Transverse colon (tissue), 4 donors: ENCODE measurements at regions not wholly inside any gene's neighbourhood (a gene's known extent, or its start where the extent isn't known, plus 50 kb on each side); places are given as distances from the start of the nearest gene placed in this dataset.

Source experiments
- DNase-seq: peaks from one replicate; pipeline ENCODE4 v3.0.0-alpha.2; 2019
- H3K27ac ChIP-seq, 4 donors: fragments of 200-600 bp; sonication (generic); 2 replicates each; pipeline ENCODE4 v1.5.1; 2016 to 2018; ENCODE audit warnings: inconsistent platforms in 4 of 4
- H3K27me3 ChIP-seq: fragments of 200-600 bp; sonication (generic); 2 replicates; pipeline ENCODE4 v1.5.1; 2017; ENCODE audit warnings: inconsistent platforms
- H3K36me3 ChIP-seq, 4 donors: fragments of 200-600 bp; sonication (generic); 2 replicates each; pipeline ENCODE4 v1.5.1; 2017 to 2019; ENCODE audit warnings: inconsistent platforms in 4 of 4
- H3K4me1 ChIP-seq, 4 donors: fragments of 200-600 bp; sonication (generic); 2 replicates each; pipeline ENCODE4 v1.5.1; 2017 to 2020; ENCODE audit warnings: inconsistent platforms in 4 of 4
- H3K4me3 ChIP-seq, 4 donors: fragments of 200-600 bp; sonication (generic); 1 replicate in 1 of 4; 2 replicates in 3 of 4; pipeline versions ENCODE4 v1.5.1 to v1.6.1; 2017 to 2019; ENCODE audit warnings: inconsistent platforms in 4 of 4
- H3K9me3 ChIP-seq, 2 donors: fragments of 200-600 bp; sonication (generic); 2 replicates each; pipeline ENCODE4 v1.5.1; 2017 to 2019; ENCODE audit warnings: inconsistent platforms in 2 of 2
- EP300 ChIP-seq: sonication (generic); formaldehyde crosslinking; IDR thresholded peaks from one replicate; pipeline ENCODE4 v1.6.1; 2017; ENCODE audit warnings: antibody characterized with exemption, low read depth
- POLR2A ChIP-seq: fragments of 450-650 bp; IDR thresholded peaks from one replicate; pipeline ENCODE4 v1.6.1; 2016; ENCODE audit warnings: antibody characterized with exemption, mild to moderate bottlenecking, moderate library complexity
- POLR2AphosphoS5 ChIP-seq, 3 donors: sonication (generic); formaldehyde crosslinking; IDR thresholded peaks; one replicate each; pipeline ENCODE4 v1.6.1; 2016; ENCODE audit warnings: antibody characterized with exemption in 3 of 3
- WGBS, 2 donors: methylation state at CpG; one replicate each; pipeline ENCODE4 v1.1.5; 2018; ENCODE audit warnings: low coverage in 1 of 2; 5-methylcytosine and 5-hydroxymethylcytosine counted together
- in situ Hi-C, 4 donors: fragments of 200-750 bp; cut with MboI; loops; one replicate each; pipeline versions ENCODE4 v1.15.0 to v1.15.1; 2017; ENCODE audit warnings: low sequenced_read_pairs in 3 of 4, low pct_ligation_motif_present in 1 of 4, low pct_unique_long_range_greater_than_20kb in 1 of 4
- intact Hi-C: fragments of 100-400 bp; cut with DNase I; formaldehyde crosslinking; loops from one replicate; pipeline ENCODE4 v1.15.1; 2023; ENCODE audit warnings: low total_unique reads
- TF ChIP-seq, protein P1 (sequence below), 5 experiments: fragments of 200-600 bp in 3 of 5; fragments of 450-650 bp in 2 of 5; sonication (generic) in 3 of 5; IDR thresholded peaks; 1 replicate in 2 of 5; 2 replicates in 3 of 5; pipeline ENCODE4 v1.5.1; 2016 to 2017; ENCODE audit warnings: antibody characterized with exemption in 5 of 5, inconsistent platforms in 3 of 5, mild to moderate bottlenecking in 2 of 5, moderate library complexity in 1 of 5

- Histone ChIP-seq H3K27me3 (no peaks in the 10 kb centered on the region), H3K36me3 (no peaks in the 10 kb centered on the region), H3K27ac (no peak overlapping the region), H3K4me3 (no peak overlapping the region), H3K9me3 (no peaks in the 10 kb centered on the region), H3K4me1 (no peaks in the 10 kb centered on the region)
- WGBS, 2 donors = 78 to 94% methylated on average over 3 to 4 of the region's 4 CpGs
- intact Hi-C loops (no loop called here), in situ Hi-C loops (no loop called here)
- TF ChIP-seq, protein P1, sequence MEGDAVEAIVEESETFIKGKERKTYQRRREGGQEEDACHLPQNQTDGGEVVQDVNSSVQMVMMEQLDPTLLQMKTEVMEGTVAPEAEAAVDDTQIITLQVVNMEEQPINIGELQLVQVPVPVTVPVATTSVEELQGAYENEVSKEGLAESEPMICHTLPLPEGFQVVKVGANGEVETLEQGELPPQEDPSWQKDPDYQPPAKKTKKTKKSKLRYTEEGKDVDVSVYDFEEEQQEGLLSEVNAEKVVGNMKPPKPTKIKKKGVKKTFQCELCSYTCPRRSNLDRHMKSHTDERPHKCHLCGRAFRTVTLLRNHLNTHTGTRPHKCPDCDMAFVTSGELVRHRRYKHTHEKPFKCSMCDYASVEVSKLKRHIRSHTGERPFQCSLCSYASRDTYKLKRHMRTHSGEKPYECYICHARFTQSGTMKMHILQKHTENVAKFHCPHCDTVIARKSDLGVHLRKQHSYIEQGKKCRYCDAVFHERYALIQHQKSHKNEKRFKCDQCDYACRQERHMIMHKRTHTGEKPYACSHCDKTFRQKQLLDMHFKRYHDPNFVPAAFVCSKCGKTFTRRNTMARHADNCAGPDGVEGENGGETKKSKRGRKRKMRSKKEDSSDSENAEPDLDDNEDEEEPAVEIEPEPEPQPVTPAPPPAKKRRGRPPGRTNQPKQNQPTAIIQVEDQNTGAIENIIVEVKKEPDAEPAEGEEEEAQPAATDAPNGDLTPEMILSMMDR (IDR thresholded peaks at IDR 0.05) = no peak
- no peak for TF ChIP-seq POLR2AphosphoS5 (IDR thresholded peaks at IDR 0.05)
- TF ChIP-seq POLR2A = no peak
- no peak for TF ChIP-seq EP300
- no peak for DNase-seq
These were observed 569.6 kb downstream of the NTRK3 start for GRCh38 chr15:87686841-87687522.

DNA sequence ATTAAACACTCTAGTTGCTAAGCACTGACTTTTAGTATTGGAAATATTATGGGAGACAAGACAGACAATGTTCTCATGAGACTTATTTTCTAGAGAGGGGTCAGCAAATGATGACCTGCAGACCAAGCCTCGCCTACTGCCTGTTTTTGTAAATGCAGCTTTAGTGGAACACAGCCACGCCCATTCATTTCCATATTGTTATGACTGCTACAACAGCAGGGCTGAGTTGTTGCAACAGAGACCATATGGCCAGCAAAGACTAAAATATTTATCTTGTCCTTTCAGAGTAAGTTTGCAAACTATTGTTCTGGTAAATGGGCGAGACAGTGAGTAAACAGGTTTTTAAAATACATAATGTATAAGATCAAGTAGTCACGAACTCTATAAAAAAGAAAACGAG lies 570.2 kb downstream of the NTRK3 start:
- TF ChIP-seq, protein P1 (IDR thresholded peaks at IDR 0.05) = no peak
- TF ChIP-seq POLR2AphosphoS5 (IDR thresholded peaks at IDR 0.05) = no peak
- TF ChIP-seq EP300 = no peak
- TF ChIP-seq POLR2A = no peak
- in situ Hi-C loops (no loop called here), intact Hi-C loops (no loop called here)
- no peak for DNase-seq
- Histone ChIP-seq H3K9me3 (no peaks in the 10 kb centered on the region), H3K36me3 (no peaks in the 10 kb centered on the region), H3K4me1 (no peaks in the 10 kb centered on the region), H3K4me3 (no peak overlapping the region), H3K27ac (no peak overlapping the region), H3K27me3 (no peaks in the 10 kb centered on the region)
- 55 to 65% methylated on average over 5 of the region's 5 CpGs for WGBS, 2 donors

DNA sequence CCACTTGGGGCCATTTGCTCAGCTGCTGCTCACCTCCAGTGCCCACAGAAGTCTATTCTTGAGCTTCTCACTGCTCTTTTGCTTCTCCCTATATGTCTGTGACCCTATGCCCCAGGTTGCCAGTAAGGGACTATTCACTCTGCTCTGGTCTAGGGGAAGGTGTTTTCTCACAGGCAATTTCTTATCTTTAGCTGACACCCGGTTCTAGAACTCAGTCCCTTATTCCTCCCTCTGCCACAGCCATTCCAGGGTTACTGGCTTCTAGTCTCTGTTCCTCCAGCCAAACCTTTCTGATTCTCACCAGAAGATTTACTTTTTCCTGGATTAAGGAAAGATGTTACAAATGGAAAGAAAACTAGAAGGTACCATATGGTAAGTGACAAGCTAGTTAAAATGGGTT lies 574.0 kb downstream of the NTRK3 start:
- TF ChIP-seq EP300 = no peak
- no peak for TF ChIP-seq POLR2A
- TF ChIP-seq, protein P1 (IDR thresholded peaks at IDR 0.05) = no peak
- no peak for TF ChIP-seq POLR2AphosphoS5 (IDR thresholded peaks at IDR 0.05)
- no peaks in the 10 kb centered on the region for H3K36me3 ChIP-seq
- H3K4me3 ChIP-seq = no peak overlapping the region
- intact Hi-C loops (no loop called here), in situ Hi-C loops (no loop called here)
- no peaks in the 10 kb centered on the region for H3K27me3 ChIP-seq
- H3K4me1 ChIP-seq = no peaks in the 10 kb centered on the region
- H3K27ac ChIP-seq = no peak overlapping the region
- DNase-seq = no peak
- H3K9me3 ChIP-seq = no peaks in the 10 kb centered on the region
- WGBS, 2 donors = 38 to 76% methylated on average over 1 of the region's 1 CpG

- Histone ChIP-seq H3K4me1 (no peaks in the 10 kb centered on the region), H3K4me3 (no peak overlapping the region), H3K36me3 (no peaks in the 10 kb centered on the region), H3K27ac (no peak overlapping the region), H3K27me3 (no peaks in the 10 kb centered on the region), H3K9me3 (peaks cover 0 to 4% of the 10 kb centered on the region in 2 donors)
- 80 to 82% methylated on average over 1 of the region's 1 CpG for WGBS, 2 donors
- in situ Hi-C loops (no loop called here), intact Hi-C loops (no loop called here)
- DNase-seq = no peak
- no peak for TF ChIP-seq EP300
- TF ChIP-seq POLR2A = no peak
- TF ChIP-seq POLR2AphosphoS5 (IDR thresholded peaks at IDR 0.05) = no peak
- TF ChIP-seq, protein P1 (IDR thresholded peaks at IDR 0.05) = no peak
These were observed 575.4 kb downstream of the NTRK3 start for GRCh38 chr15:87681104-87681503.
